OCI-LY1 (cell line): ENCODE measurements at regions not wholly inside any gene's neighbourhood (a gene's known extent, or its start where the extent isn't known, plus 50 kb on each side); places are given as distances from the start of the nearest gene placed in this dataset.

Source experiments
- CTCF ChIP-seq: fragments of 200-600 bp; sonication (generic), shearing (Covaris generic); IDR thresholded peaks from 2 replicates; pipeline ENCODE4 v1.5.1; 2017; ENCODE audit warnings: mild to moderate bottlenecking, antibody characterized with exemption, low read length, moderate library complexity, mixed read lengths
- EZH2 ChIP-seq: fragments of 200-600 bp; sonication (generic), shearing (Covaris generic); IDR thresholded peaks from 2 replicates; pipeline ENCODE4 v1.8.0; 2017; ENCODE audit warnings: borderline replicate concordance, mixed run types, mild to moderate bottlenecking, antibody characterized with exemption, low read length, moderate library complexity, mixed read lengths

GRCh38 chr5:74966141-74967026 is 86.0 kb downstream of the GCNT4 start:
- TF ChIP-seq EZH2 (no peak), CTCF (no peak)
